HG03442 (cell line): ENCODE measurements at regions not wholly inside any gene's neighbourhood (a gene's known extent, or its start where the extent isn't known, plus 50 kb on each side); places are given as distances from the start of the nearest gene placed in this dataset.
"Not testable (repeated sequence)": the region's sequence is repeated elsewhere in the genome, so short reads cannot be mapped to it uniquely, and the experiment has no call there.

ENCODE experiments used
- ATAC-seq: cut with Tn5 transposase; IDR thresholded peaks from one replicate; pipeline ENCODE4 v1.9.1; 2021; ENCODE audit warnings: mild to moderate bottlenecking, moderate library complexity; ENCODE audit not compliant: unreplicated experiment

DNA sequence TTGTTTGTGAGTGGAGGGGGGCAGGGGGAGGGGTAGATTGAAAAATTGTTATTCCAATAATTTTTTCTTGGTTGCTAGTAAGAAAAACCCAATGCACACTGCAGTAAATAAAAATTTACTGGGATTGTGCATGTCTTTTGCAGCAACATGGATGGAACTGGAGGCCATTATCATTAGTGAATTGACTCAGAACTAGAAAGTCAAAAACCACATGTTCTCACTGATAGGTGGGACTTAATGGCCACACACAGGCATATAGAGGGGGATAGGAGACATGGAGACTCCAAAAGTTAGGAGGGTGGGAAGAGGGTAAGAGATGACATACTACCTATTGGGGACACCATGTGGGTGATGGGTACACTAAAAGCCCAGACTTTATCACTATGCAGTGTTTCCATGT, 67.2 kb downstream of the BUB3 start:
- no peak for ATAC-seq

DNA sequence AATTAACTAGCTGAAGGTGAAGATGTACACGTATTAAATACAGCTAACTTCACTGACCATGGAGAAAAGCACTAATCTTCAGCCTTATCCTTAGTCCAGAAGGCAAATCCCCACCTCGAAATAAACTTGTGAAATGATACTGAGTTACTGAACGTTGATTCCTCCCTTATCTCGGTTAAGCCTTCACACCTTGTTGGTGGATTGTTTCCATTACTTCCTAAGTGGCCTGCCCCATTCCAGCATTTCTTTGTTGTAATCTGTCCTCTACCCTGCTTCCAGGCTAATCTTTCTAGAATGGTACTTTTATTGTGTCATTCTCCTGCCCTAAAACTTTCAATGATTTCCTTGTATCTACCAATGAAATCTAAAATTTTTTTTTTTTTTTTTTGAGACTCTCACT, 68.6 kb downstream of the BUB3 start:
- ATAC-seq, result no peak

DNA sequence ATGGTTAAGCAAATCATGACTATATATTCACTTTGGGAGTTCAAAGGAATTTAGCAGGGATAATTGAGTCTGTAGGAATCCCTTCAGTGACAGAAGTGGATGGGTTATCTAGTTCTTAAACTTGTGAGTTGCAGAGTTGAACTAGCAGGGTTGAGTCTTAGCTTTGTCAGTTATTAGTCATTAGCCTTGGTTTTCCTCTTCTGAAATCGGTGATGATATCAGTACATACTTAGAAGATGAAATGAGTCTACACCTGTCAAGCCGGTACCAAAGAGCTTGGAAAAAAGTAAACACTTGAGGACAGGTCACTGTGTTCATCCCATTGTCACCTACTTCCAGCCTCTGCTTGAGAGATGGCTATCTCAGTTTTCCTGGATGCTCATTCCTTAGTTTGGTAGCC, 73.5 kb downstream of the BUB3 start:
- ATAC-seq, result no peak

DNA sequence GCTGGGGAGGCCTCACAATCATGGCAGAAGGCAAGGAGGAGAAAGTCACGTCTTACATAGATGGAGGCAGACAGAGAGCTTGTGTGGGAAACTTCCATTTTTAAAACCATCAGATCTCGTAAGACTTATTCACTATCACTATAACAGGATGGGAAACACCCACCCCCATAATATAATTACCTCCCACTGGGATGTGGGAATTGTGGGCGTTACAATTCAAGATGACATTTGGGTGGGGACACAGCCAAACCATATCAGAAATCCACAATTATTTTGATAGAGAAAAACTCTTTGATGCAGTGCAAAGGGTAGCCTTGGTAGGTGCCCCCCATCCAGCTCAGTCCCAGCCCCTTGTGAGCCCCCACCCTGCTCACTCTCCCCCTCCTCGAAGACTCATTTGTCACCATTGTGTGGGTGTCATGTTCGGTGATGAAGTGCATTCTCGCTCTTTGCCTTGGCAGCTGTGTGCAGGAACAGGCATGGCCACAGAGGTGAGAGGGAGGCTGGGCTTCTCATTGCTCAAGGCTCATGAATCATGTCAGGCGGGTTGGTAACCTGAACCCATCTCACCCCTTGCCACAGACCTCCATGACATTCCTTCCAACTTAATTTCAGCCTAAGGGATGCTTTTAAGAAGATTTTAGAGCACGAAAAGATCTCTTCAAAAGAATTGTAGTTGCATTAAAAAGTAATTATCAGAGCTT, 75.9 kb downstream of the BUB3 start:
- ATAC-seq, result no peak

DNA sequence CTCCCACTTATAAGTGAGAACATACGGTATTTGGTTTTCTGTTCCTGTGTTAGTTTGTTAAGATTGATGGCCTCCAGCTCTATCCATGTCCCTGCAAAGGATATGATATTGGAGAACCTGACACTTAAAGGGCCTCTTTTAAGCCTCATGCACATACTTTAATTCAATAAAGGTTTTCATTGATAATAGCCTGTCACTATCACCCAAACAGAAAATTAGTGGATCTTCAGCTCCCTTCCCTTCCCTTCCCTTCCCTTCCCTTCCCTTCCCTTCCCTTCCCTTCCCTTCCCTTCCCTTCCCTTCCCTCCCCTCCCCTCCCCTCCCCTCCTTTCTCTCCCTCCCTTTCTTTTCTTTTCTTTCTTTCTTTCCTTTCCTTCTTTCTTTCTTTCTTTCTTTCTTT, 78.7 kb downstream of the BUB3 start:
- not testable (repeated sequence) for ATAC-seq

DNA sequence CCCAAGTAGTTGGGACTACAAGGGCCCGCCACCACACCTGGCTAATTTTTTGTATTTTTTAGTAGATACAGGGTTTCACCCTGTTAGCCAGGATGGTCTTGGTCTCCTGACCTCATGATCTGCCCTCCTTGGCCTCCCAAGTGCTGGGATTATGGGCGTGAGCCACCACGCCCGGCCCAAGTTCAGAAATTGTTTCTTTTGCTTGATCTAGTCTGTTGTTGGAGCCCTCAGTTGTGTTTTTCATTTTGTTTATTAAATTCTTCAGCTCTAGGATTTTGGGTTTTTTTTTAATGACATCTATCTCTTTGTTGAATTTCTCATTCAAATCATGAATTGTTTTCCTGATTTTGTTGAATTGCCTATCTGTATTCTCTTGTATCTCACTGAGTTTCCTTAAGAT, 80.8 kb downstream of the BUB3 start:
- ATAC-seq, result not testable (repeated sequence)

DNA sequence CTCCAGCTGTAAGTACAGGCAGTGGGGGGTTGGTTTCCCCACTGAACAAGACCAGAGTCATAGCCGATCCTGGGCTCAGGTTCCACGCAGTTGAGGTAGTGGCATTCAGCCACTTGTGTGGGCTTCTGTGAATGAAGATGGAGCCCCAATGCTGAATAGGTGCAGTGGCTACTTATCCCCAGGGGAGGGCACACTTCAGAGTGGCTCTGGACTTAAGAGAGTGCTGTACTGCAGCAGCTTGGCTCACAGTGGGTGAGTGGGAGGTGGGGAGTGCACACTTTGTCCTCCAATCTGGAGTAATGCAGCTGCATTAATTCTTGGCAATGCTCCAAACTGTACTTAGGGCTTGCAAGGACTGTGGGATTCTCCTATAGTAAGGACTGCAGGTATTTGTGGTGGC, 81.9 kb downstream of the BUB3 start:
- no peak for ATAC-seq

DNA sequence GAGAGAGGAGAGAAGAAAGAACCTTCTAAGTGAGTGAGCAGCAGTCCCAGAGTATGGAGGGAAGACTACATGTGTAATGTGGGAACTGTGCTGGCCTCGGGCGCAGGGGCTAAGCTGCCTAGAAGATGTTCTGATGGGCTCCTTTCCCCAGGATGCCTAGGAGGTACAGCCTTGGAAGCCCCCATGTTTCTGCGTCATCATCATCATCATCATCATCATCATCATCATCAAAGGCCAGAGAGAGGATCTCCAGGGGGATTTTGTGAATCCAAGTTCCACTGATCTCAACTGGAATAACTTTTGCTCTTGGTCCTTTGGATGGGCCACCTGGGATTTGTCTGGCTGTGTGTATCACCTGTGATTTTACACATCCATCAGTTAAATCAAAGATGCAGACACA, 86.0 kb downstream of the BUB3 start:
- ATAC-seq, result no peak

DNA sequence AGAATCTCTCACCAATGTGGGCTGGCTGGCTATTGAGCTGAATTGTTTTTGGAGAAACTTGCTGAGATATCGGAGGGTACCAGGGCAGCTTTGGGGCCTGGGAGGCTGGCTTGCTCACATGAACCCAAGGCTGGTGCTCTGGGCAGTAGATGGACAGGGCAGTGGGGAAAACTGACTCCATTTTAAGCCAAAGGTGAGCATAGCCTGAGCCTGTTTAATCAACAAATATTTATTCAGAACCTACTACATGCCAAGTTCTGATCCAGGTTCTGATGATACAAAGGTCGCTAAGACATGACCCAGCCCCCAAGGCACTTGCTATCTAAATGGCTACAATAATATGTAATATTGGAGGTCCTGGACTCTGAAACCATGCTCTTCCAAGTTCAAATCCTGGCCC, 86.6 kb downstream of the BUB3 start:
- ATAC-seq, result no peak

DNA sequence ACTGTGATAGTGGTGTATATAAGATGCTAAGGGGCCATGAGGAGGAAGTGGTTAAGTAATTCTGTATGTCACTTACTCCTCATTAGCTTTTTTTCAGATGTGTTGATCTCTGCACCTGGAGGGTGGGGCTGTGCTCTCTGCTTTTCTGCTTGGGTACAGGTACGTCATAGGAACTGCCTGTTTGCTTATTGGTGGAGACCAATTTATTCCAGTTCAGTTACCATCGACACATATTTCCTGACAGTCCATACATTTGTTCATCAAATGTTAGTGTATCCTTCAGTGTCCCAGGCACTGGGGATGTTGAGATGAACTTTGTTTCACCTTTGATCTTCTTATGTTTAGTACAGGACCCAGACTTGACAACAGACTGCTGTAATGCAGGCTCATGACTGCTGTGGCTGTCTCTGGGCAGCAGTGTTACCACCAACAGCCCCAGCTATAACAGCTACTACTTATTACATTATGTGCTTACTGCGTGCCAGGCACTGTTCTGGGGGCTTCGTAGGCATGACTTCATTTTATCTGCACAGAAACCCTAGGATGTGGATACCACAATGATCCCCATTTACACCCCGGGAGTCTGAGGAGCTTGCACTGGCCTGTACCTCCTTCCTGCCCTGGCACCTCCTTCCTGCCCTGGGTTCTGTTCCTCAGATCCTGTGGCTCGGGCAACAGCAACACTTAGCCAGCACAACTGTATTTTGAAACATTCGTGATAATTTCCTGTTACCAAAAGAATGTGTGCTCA, 87.4 kb downstream of the BUB3 start:
- peak; percentile 69 for ATAC-seq

DNA sequence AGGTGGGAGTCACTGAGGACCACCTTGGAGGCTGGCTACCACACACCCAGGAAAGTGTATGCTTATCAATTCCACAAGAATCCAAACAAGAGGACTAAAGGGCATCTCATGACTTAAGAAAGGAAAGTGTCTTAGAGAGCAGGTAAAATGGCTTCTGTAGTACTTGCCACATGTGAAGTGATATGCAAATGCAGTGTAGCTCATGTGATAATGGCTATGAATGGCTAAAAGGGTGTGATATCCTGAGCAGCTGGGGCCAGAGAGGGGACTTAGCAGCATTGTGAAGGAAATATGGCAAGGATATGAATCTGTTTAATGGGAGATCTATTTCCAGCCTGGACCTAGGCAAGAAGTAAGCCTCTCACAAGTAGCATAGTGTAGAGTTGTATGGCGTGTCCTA, 90.5 kb downstream of the BUB3 start:
- no peak for ATAC-seq

DNA sequence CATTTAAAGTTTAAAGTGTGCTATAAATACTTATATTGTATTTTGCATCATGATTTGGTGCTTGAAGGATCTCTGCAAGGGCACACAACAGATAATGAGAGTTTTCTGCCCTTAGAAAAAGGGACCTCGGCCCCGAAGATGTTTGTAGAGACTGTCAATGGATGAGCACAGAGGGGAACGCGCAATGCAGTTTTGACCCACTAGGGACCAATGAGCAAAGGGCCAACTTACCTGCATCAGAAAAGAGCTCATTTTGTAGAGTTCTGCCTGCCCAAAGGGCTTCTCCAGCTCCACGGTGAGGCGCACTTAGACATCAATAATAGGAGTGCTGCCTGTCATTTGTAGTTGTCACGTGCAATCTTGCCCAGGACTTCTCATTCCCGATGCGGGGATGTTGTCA, 91.1 kb downstream of the BUB3 start:
- no peak for ATAC-seq

DNA sequence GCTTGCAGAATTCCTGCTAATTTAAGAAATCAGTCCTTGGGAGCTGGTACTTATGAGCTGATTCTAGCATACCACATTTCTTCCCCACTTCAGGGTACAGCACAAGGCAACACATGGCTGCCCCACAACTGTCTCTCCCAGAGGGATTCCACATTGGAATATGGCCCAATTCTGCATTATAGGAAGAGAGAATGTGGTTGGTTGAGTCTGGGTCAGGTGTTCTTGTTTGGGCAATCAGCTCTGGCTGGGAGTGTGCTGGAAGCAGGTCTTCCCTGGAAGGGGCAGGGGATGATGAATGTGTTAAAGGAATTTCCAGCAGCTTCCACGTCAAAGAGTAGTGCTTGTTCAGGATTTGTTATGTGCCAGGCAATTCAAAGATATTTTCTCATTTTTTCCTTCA, 95.7 kb downstream of the BUB3 start:
- ATAC-seq, result no peak

DNA sequence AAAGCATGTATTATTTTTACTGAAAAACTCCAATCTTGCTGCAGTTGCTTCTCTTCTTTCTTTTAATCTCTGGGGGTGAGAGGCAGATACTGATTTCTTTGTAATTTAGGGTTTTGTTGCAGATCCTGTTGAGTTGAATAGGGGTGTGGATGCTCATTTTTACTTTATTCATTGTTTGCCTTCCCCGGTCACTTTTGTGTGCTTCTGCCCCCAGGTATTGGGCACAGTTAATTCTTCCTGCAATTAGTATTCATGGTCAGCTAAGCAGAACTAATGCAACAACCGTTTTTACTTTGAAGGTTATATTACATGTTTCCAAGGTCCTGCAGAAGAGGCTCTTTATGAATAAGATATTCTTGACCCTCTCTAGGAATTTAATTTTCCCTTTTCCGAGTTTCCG, 96.4 kb downstream of the BUB3 start:
- ATAC-seq, result no peak

DNA sequence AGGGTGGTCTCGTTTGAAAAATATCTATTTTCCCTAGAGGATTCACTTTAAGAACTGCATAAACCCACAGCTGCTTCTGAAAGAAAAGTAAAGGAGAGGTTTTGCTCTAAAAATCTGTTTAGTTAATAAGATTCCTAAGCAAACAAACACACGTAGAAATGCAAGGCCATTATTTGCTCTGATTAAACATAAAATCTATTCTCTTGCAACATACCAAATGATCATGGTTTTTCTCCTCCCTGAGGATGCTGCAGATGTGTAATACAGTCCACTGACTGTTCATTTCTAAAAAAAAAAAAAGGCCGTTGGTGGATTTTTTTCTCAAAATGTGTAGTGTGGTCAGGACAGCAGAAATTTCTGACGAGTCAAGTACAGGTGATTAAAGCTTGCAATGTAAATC, 98.6 kb downstream of the BUB3 start:
- ATAC-seq, result no peak

DNA sequence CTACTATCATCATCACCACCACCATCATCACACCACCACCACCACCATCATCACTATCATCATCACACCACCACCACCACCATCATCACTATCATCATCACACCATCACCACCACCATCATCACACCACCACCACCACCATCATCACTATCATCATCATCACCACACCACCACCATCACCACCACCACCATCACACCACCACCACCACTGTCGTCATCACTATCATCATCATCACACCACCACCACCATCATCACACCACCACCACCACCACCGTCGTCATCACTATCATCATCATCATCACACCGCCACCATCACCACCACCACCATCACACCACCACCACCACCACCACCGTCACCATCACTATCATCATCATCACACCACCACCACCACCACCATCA, 100.1 kb downstream of the BUB3 start:
- not testable (repeated sequence) for ATAC-seq

DNA sequence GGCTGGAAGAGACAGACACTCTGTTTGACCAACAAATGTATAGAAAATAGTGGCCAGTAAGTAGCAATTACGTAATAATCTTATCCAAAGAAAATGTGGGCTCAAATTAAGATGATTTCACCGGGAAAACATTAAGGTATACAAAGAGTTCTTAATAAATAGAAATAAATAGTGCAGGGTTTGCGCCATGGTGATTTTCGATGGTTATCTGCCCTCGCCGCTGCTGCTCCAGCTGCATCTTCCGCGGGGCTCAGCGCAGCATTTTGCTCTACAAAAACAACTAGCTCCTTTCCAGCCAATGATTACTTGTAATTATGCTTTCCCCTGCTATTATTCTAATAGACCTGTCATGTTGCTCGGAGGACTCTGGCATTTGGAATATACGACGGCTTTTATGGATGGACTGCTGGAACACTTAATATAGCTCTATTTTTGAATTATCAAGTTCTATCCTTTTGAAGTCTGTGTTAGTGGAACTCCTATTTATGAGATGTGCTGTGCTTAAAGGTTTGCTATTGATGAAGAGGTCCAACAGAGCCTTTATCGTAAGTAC, 103.8 kb downstream of the BUB3 start:
- ATAC-seq, result no peak

DNA sequence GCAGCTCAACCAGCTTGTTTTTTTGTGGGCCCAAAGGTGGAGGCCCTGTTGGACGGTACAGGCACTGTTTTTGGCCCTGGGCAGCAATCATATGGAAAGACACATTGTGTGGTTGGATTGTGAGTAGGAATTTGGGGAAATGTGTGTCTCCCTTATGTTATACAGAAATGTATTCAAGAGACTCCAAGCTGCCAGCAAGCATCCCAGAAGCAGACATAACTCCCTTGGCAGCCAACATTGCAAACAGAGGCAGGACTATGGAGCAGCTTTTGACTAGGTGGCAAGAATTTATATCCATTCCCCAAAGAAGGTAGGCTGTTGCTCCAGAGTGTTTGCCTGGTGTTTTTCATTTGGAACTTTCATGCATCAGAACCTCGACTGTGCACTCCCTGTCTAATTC, 104.9 kb downstream of the BUB3 start:
- no peak for ATAC-seq

DNA sequence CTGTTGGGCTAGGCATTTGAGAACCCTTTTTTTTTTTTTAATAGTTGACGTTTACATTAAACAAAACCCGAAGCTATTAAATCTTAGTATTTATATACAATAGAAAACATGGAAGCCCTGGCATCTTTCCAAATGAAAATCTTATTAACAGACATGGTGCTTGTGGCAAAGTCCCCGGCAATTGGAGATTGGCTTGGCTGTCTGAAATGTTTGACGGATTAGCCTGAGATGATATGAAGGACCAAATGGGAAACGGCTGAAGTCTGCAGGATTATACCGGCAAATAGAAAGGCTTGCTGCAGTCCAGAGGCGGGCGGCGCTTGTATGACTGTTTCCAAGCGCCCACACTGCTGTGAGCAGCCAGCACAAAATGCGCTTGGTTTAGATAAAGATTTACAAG, 105.6 kb downstream of the BUB3 start:
- no peak for ATAC-seq

DNA sequence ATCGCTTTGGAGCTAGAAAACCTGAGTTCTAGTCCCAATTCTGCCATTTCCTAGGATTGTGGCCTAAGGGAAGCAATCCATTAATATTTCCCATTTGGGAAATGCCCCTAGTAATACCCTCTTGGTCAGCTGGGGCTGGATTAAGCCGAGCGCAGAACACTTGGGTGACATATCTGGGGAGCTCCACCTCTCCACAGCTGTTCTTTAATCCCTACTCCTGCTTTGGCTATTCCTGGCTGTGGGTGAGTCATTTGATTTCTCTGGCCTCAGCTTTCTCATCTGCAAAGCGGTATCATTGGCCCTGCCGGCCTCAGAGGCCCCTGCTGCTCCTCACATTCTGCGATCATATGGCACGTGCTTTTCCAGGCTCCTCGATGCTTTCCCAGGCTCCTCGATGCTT, 108.3 kb downstream of the BUB3 start:
- no peak for ATAC-seq

DNA sequence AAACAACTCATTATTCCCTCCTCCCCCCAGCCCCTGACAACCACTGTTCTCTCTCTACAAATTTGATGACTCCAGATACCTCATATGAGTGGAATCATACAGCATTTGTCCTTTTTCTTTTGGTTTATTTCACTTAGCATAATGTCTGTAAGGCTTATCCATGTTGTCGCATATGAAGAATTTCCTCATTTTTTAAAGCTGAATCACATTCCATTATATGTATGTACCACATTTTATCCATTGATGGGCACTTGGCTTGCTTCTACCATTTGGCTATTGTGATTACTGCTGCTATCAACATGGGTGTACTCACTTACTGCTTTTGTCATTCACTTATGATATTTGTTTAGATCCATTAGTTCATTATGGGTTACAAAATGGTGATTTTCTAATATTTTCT, 112.8 kb downstream of the BUB3 start:
- ATAC-seq, result no peak

DNA sequence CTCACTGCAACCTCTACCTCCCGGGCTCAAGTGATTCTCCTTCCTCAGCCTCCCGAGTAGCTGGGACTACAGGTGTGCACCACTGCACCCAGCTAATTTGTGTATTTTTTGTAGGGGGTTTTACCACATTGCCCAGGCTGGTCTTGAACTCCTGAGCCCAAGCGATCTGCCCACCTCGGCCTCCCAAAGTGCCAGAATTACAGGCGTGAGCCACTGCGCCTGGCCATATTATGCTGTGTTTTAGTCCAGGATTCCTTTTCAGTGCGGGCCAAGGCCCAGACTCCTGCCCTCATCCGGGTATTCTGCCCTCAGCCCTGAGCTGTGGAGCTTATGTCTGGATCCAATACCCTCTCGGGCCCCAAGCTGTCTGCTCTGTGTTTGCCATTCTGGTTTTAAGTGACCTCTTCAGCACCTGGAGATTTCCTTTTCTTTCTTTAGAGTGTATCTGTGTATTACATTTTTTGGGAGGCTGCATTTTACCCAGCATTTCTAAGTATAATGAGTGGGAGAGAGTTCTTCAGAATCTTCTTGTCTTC, 114.9 kb downstream of the BUB3 start:
- ATAC-seq, result no peak
